ENCODE measurements at regions not wholly inside any gene's neighbourhood (a gene's known extent, or its start where the extent isn't known, plus 50 kb on each side); places are given as distances from the start of the nearest gene placed in this dataset.
A peak's percentile ranks its signal among the peaks of the same experiment; 100 is the strongest.

- Histone ChIP-seq H2AFZ (ENCODE audit: low read length) (peak overlapping the region; percentile 25), H3K27me3 (ENCODE audit: insufficient read depth, low read length) (peaks cover 27% of the 10 kb centered on the region), H3K36me3 (ENCODE audit: insufficient read depth, low read length) (no peaks in the 10 kb centered on the region), H3K4me1 (ENCODE audit: insufficient read depth, low read length) (peaks cover 7% of the 10 kb centered on the region), H3K4me3 (ENCODE audit: insufficient read depth, low read length) (peak overlapping the region; percentile 65), H3K9me3 (ENCODE audit: low read depth, low read length) (no peaks in the 10 kb centered on the region), H3K79me2 (ENCODE audit: insufficient read depth, low read length) (no peaks in the 10 kb centered on the region), H3K27ac (ENCODE audit: low read depth, low read length) (no peak overlapping the region), H4K20me1 (ENCODE audit: insufficient read depth, low read length) (no peaks in the 10 kb centered on the region), H3K4me2 (ENCODE audit: insufficient read depth, low read length) (peak overlapping the region; percentile 77)
- peak; percentile 72 for DNase-seq (ENCODE audit: insufficient read length, low spot score, missing footprints)
- TF ChIP-seq, protein P1, sequence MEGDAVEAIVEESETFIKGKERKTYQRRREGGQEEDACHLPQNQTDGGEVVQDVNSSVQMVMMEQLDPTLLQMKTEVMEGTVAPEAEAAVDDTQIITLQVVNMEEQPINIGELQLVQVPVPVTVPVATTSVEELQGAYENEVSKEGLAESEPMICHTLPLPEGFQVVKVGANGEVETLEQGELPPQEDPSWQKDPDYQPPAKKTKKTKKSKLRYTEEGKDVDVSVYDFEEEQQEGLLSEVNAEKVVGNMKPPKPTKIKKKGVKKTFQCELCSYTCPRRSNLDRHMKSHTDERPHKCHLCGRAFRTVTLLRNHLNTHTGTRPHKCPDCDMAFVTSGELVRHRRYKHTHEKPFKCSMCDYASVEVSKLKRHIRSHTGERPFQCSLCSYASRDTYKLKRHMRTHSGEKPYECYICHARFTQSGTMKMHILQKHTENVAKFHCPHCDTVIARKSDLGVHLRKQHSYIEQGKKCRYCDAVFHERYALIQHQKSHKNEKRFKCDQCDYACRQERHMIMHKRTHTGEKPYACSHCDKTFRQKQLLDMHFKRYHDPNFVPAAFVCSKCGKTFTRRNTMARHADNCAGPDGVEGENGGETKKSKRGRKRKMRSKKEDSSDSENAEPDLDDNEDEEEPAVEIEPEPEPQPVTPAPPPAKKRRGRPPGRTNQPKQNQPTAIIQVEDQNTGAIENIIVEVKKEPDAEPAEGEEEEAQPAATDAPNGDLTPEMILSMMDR (IDR thresholded peaks at IDR 0.05; ENCODE audit: extremely low read depth, low read depth, low read length), result no peak
These were observed 97.1 kb downstream of the INHBB start for GRCh38 chr2:120442923-120443571.

DNA sequence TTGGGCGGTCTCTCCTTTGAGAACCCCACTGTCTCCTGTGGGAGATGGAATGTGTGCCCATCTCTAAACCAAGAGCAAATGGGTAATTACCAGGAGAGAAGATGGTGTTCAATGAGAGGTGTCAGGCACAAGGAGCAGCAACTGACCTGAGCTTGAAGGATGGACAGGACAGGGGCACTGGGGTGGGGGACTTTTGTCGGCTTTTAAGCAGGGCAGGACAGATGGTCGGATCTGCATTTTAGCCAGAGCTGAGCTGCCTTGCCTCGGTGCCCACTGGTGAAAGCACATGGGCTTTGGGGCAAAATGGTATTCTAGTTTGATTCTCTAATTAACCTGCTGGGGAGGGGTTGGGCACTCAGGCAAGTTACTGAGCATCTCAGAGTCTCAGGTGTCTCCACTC, 98.0 kb downstream of the INHBB start:
- H3K4me2 ChIP-seq (ENCODE audit: insufficient read depth, low read length), result no peak overlapping the region
- no peak for DNase-seq (ENCODE audit: insufficient read length, low spot score, missing footprints)
- H3K79me2 ChIP-seq (ENCODE audit: insufficient read depth, low read length), result no peaks in the 10 kb centered on the region
- H3K36me3 ChIP-seq (ENCODE audit: insufficient read depth, low read length), result no peaks in the 10 kb centered on the region
- peaks cover 27% of the 10 kb centered on the region for H3K27me3 ChIP-seq (ENCODE audit: insufficient read depth, low read length)
- no peak overlapping the region for H3K4me3 ChIP-seq (ENCODE audit: insufficient read depth, low read length)
- peaks cover 7% of the 10 kb centered on the region for H3K4me1 ChIP-seq (ENCODE audit: insufficient read depth, low read length)
- no peak overlapping the region for H3K27ac ChIP-seq (ENCODE audit: low read depth, low read length)
- no peaks in the 10 kb centered on the region for H3K9me3 ChIP-seq (ENCODE audit: low read depth, low read length)
- TF ChIP-seq, protein P1 (IDR thresholded peaks at IDR 0.05; ENCODE audit: extremely low read depth, low read depth, low read length), result no peak
- no peaks in the 10 kb centered on the region for H4K20me1 ChIP-seq (ENCODE audit: insufficient read depth, low read length)
- H2AFZ ChIP-seq (ENCODE audit: low read length), result no peak overlapping the region

DNA sequence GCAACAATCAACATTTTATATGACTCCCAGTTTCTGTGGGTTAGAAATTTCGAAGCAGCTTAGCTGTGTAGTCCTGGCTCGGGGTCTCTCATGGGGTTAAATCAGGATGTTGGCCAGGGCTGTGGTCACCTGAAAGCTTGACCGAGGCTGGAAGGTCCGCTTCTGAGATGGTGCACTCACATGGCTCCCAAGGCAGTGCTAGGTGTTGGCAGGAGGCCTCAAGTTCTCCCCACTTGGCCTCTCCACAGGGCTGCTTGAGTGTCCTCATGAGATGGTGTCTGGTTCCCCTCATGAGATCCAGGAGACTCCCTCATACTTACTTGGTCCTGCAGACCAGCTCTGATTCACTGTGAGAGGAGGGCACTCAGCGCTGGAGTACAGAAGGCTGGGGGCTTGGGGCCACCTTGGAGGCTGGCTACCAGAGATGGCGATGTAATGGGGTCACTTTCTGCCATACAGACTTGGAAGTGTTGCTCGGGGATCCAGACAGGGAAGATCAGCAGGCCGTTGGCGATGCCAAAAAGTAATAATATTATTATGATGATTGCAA, 98.8 kb downstream of the INHBB start:
- TF ChIP-seq, protein P1 (IDR thresholded peaks at IDR 0.05; ENCODE audit: extremely low read depth, low read depth, low read length), result no peak
- Histone ChIP-seq H3K4me1 (ENCODE audit: insufficient read depth, low read length) (peaks cover 7% of the 10 kb centered on the region), H3K4me3 (ENCODE audit: insufficient read depth, low read length) (no peak overlapping the region), H3K9me3 (ENCODE audit: low read depth, low read length) (no peaks in the 10 kb centered on the region), H3K79me2 (ENCODE audit: insufficient read depth, low read length) (no peaks in the 10 kb centered on the region), H2AFZ (ENCODE audit: low read length) (no peak overlapping the region), H4K20me1 (ENCODE audit: insufficient read depth, low read length) (no peaks in the 10 kb centered on the region), H3K27ac (ENCODE audit: low read depth, low read length) (no peak overlapping the region), H3K36me3 (ENCODE audit: insufficient read depth, low read length) (no peaks in the 10 kb centered on the region), H3K27me3 (ENCODE audit: insufficient read depth, low read length) (peaks cover 24% of the 10 kb centered on the region), H3K4me2 (ENCODE audit: insufficient read depth, low read length) (no peak overlapping the region)
- peak; percentile 66 for DNase-seq (ENCODE audit: insufficient read length, low spot score, missing footprints)

DNA sequence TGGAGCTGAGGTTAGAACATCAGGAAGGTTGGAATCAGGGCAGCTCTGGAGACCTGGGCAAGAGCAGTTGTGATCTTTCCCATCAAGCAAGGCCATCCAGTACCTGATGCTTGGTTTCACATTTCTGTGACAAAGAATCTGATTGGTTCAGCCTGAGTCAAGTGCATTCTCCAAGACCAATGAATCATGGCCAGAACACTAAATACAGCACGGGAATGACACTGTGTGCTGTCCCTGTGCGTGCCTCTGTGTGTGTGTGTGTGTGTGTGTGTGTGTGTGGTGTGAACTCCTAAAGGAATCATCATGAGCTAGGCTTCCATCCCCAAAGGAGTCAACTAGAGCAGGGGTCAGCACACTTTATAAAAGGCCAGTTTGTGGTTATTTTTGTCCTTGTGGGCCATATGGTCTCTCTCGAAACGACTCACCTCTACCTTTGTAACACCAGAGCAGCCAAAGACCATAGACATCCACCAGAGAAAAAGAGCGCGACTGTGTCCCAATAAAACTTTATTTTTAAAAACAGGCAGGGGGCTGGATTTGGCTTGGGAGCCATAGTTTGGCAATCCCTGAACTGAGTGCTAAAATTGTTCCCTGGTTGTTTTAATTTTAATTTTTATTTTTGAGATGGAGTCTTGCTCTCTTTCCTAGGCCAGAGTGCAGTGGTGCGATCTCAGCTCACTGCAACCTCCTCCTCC, 99.7 kb downstream of the INHBB start:
- DNase-seq (ENCODE audit: insufficient read length, low spot score, missing footprints), result peak; percentile 90
- H3K27me3 ChIP-seq (ENCODE audit: insufficient read depth, low read length), result peaks cover 24% of the 10 kb centered on the region
- H3K27ac ChIP-seq (ENCODE audit: low read depth, low read length), result no peak overlapping the region

More for the DNA sequence above, 99.7 kb downstream of the INHBB start:
- H3K4me2 ChIP-seq (ENCODE audit: insufficient read depth, low read length), result no peak overlapping the region
- H2AFZ ChIP-seq (ENCODE audit: low read length), result no peak overlapping the region
- no peaks in the 10 kb centered on the region for H3K9me3 ChIP-seq (ENCODE audit: low read depth, low read length)
- H3K36me3 ChIP-seq (ENCODE audit: insufficient read depth, low read length), result no peaks in the 10 kb centered on the region
- TF ChIP-seq, protein P1 (IDR thresholded peaks at IDR 0.05; ENCODE audit: extremely low read depth, low read depth, low read length), result no peak
- no peak overlapping the region for H3K4me3 ChIP-seq (ENCODE audit: insufficient read depth, low read length)
- H3K4me1 ChIP-seq (ENCODE audit: insufficient read depth, low read length), result peaks cover 7% of the 10 kb centered on the region
- H4K20me1 ChIP-seq (ENCODE audit: insufficient read depth, low read length), result no peaks in the 10 kb centered on the region
- H3K79me2 ChIP-seq (ENCODE audit: insufficient read depth, low read length), result no peaks in the 10 kb centered on the region
